Upper lobe of left lung (tissue), 6 donors: ENCODE measurements at regions not wholly inside any gene's neighbourhood (a gene's known extent, or its start where the extent isn't known, plus 50 kb on each side); places are given as distances from the start of the nearest gene placed in this dataset.
"Not testable (repeated sequence)": the region's sequence is repeated elsewhere in the genome, so short reads cannot be mapped to it uniquely, and the experiment has no call there.

ENCODE experiments used
- ATAC-seq, 2 donors: fragments of 200-7000 bp; cut with Tn5 transposase; one replicate each; pipeline ENCODE4 v1.9.1; 2022; ENCODE audit warnings: mild to moderate bottlenecking in 2 of 2, moderate library complexity in 2 of 2; ENCODE audit not compliant: low FRiP score in 2 of 2
- DNase-seq, 2 donors: peaks; one replicate each; pipeline ENCODE4 v3.0.0-alpha.2; 2019 to 2020
- H3K27ac ChIP-seq, 4 donors: fragments of 200-600 bp; sonication (generic); one replicate each; pipeline ENCODE4 v1.5.1; 2016 to 2019
- H3K27me3 ChIP-seq, 4 donors: fragments of 200-600 bp; sonication (generic); one replicate each; pipeline ENCODE4 v1.5.1; 2017 to 2019
- H3K36me3 ChIP-seq, 4 donors: fragments of 200-600 bp; sonication (generic); one replicate each; pipeline ENCODE4 v1.5.1; 2016 to 2019
- H3K4me1 ChIP-seq, 4 donors: fragments of 200-600 bp; sonication (generic); one replicate each; pipeline ENCODE4 v1.5.1; 2018 to 2019
- H3K4me3 ChIP-seq, 4 donors: fragments of 200-600 bp; sonication (generic); one replicate each; pipeline ENCODE4 v1.5.1; 2017 to 2019; ENCODE audit warnings: mild to moderate bottlenecking in 2 of 4, moderate library complexity in 1 of 4
- H3K9me3 ChIP-seq, 4 donors: fragments of 200-600 bp; sonication (generic); one replicate each; pipeline ENCODE4 v1.5.1; 2018 to 2019
- CTCF ChIP-seq, 6 experiments: fragments of 450-650 bp in 4 of 6; fragments of 200-600 bp in 2 of 6; sonication (generic) in 2 of 6; IDR thresholded peaks; one replicate each; pipeline ENCODE4 v1.5.1; 2016 to 2019; ENCODE audit warnings: antibody characterized with exemption in 6 of 6
- EP300 ChIP-seq, 4 donors: sonication (generic); formaldehyde crosslinking; IDR thresholded peaks; one replicate each; pipeline ENCODE4 v1.5.1; 2017; ENCODE audit warnings: antibody characterized with exemption in 4 of 4, control low read depth in 2 of 4
- POLR2A ChIP-seq, 4 donors: fragments of 450-650 bp; IDR thresholded peaks; one replicate each; pipeline ENCODE4 v1.5.1; 2016 to 2017; ENCODE audit warnings: antibody characterized with exemption in 4 of 4, mild to moderate bottlenecking in 2 of 4
- POLR2AphosphoS5 ChIP-seq, 2 donors: sonication (generic); formaldehyde crosslinking; IDR thresholded peaks; one replicate each; pipeline ENCODE4 v1.5.1; 2017; ENCODE audit warnings: antibody characterized with exemption in 2 of 2
- WGBS, 2 donors: methylation state at CpG; one replicate each; pipeline ENCODE4 v1.1.5; 2017 to 2018; 5-methylcytosine and 5-hydroxymethylcytosine counted together
- donor health status: DM: no; HTN: no; CAD: no; lungs with moderate emphysema.
- donor health status: DM: no; HTN: yes; CAD: no; lungs with severe emphysema.

DNA sequence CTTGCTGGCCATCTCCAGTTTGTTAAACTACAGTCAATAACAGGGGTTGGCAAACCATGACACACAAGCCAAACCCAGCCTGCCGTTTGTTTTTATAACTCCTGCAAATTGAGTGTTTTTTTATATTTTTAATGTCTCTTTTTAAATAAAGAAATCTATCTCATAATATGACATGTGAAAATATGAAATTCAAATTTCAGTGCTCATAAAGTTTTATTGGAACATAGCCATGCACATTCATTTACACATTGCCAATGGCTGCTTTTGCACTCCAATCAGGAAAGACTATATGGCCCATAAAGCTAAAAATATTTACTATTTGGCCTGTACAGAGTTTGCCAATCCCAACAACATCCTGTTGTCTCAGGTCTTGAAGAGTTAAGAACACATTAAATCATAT lies 129.0 kb upstream of the SRSF6 start:
- TF ChIP-seq EP300 (IDR thresholded peaks at IDR 0.05) (no peak), POLR2AphosphoS5 (IDR thresholded peaks at IDR 0.05) (no peak), CTCF (IDR thresholded peaks at IDR 0.05) (no peak), POLR2A (IDR thresholded peaks at IDR 0.05) (no peak)
- ATAC-seq (no peak), DNase-seq (no peak)
- Histone ChIP-seq H3K9me3 (peaks cover 0 to 6% (median 2%) of the 10 kb centered on the region in 4 donors), H3K27ac (no peak overlapping the region), H3K36me3 (no peaks in the 10 kb centered on the region), H3K27me3 (no peaks in the 10 kb centered on the region), H3K4me3 (no peak overlapping the region), H3K4me1 (no peaks in the 10 kb centered on the region)
- WGBS, 2 donors: 87 to 88% methylated on average over 1 of the region's 1 CpG

DNA sequence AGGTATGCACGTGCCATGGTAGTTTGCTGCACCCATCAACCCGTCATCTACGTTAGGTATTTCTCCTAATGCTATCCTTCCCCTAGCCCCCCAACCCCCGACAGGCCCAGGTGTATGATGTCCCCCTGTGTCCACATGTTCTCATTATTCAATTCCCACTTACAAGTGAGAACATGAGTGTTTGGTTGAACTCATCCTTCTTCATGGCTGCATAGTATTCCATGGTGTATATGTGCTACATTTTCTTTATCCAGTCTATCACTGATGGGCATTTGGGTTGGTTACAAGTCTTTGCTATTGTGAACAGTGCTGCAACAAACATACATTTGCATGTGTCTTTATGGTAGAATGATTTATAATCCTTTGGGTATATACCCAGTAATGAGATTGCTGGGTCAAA lies 130.5 kb upstream of the SRSF6 start:
- not testable (repeated sequence) for H3K27ac ChIP-seq, H3K4me1 ChIP-seq, H3K9me3 ChIP-seq, H3K36me3 ChIP-seq, ATAC-seq, H3K4me3 ChIP-seq, DNase-seq, H3K27me3 ChIP-seq
- 95 to 99% methylated on average over 4 of the region's 4 CpGs for WGBS, 2 donors

DNA sequence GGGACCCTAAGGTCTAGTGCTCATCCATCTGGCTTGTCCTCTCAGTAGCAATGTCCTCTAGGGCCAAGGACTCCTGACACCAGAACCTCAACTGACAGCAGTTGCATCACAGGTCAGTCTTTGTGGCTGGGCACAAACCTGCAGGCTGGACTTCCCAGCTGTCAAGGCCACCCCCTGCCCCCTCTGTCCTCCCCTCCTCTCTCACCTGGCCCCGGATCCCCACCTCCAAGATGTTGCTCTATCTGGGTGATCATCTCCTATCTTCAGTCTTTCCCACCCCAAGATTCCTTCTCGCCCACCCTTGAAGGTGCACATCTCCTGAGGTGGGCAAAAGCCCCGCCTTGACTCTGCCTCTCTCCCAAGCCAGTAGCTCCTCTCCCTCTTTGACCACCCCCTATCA lies 131.8 kb upstream of the SRSF6 start:
- no peaks in the 10 kb centered on the region for H3K4me1 ChIP-seq
- no peaks in the 10 kb centered on the region for H3K9me3 ChIP-seq
- H3K4me3 ChIP-seq: no peak overlapping the region
- H3K36me3 ChIP-seq: no peaks in the 10 kb centered on the region
- H3K27me3 ChIP-seq: no peaks in the 10 kb centered on the region
- whole genome bisulfite sequencing, 2 donors: 78 to 94% methylated on average over 3 of the region's 3 CpGs
- ATAC-seq (no peak), DNase-seq (no peak)
- no peak overlapping the region for H3K27ac ChIP-seq
- TF ChIP-seq POLR2A (IDR thresholded peaks at IDR 0.05) (no peak), CTCF (IDR thresholded peaks at IDR 0.05) (no peak), POLR2AphosphoS5 (IDR thresholded peaks at IDR 0.05) (no peak), EP300 (IDR thresholded peaks at IDR 0.05) (no peak)

- no peaks in the 10 kb centered on the region for H3K9me3 ChIP-seq
- TF ChIP-seq CTCF (IDR thresholded peaks at IDR 0.05) (no peak), POLR2A (IDR thresholded peaks at IDR 0.05) (no peak), EP300 (IDR thresholded peaks at IDR 0.05) (no peak), POLR2AphosphoS5 (IDR thresholded peaks at IDR 0.05) (no peak)
- H3K27me3 ChIP-seq: no peaks in the 10 kb centered on the region
- DNase-seq (no peak), ATAC-seq (no peak)
- no peaks in the 10 kb centered on the region for H3K4me1 ChIP-seq
- H3K27ac ChIP-seq: no peak overlapping the region
- WGBS, 2 donors: 71 to 73% methylated on average over 4 of the region's 4 CpGs
- no peaks in the 10 kb centered on the region for H3K36me3 ChIP-seq
- H3K4me3 ChIP-seq: no peak overlapping the region
Measured at GRCh38 chr20:43323592-43323991, 133.9 kb upstream of the PTPRT start.

DNA sequence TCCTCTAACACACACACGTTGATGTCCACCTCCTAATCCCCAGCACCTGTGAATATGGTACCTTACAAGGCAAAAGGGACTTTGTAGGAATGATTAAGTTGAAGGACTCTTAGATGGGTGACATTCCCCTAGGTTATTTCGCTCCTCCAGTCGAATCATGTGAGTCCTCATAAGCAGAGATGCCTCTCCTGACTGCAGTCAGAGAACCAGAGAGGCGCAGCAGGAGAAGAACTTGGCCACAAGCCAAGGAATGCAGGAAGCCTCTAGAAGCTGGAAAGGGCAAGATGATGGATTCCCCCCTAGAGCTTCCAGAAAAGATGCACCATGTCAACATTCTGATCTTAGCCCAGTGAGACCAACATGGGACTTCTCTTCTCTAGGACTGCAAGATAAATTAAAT lies 133.1 kb upstream of the PTPRT start:
- no peaks in the 10 kb centered on the region for H3K36me3 ChIP-seq
- TF ChIP-seq POLR2AphosphoS5 (IDR thresholded peaks at IDR 0.05): no peak
- no peak for TF ChIP-seq POLR2A (IDR thresholded peaks at IDR 0.05)
- TF ChIP-seq CTCF (IDR thresholded peaks at IDR 0.05): no peak
- TF ChIP-seq EP300 (IDR thresholded peaks at IDR 0.05): no peak
- H3K4me1 ChIP-seq: no peaks in the 10 kb centered on the region
- ATAC-seq (no peak), DNase-seq (no peak)
- no peak overlapping the region for H3K4me3 ChIP-seq
- H3K27ac ChIP-seq: no peak overlapping the region
- no peaks in the 10 kb centered on the region for H3K9me3 ChIP-seq
- 55 to 56% methylated on average over 4 of the region's 4 CpGs for WGBS, 2 donors
- H3K27me3 ChIP-seq: no peaks in the 10 kb centered on the region
